GM19043 (cell line): ENCODE measurements at regions not wholly inside any gene's neighbourhood (a gene's known extent, or its start where the extent isn't known, plus 50 kb on each side); places are given as distances from the start of the nearest gene placed in this dataset.

Source experiments
- ATAC-seq: cut with Tn5 transposase; IDR thresholded peaks from one replicate; pipeline ENCODE4 v1.9.1; 2021; ENCODE audit warnings: low read depth; ENCODE audit not compliant: unreplicated experiment

GRCh38 chr12:62128175-62128975, 131.8 kb upstream of the USP15 start:
- ATAC-seq = no peak

- no peak for ATAC-seq
Observed at GRCh38 chr12:62129291-62129690, 130.9 kb upstream of the USP15 start.

GRCh38 chr12:62130402-62130801, 129.8 kb upstream of the USP15 start:
- no peak for ATAC-seq

GRCh38 chr12:62130834-62131552, 129.2 kb upstream of the USP15 start:
- ATAC-seq = no peak

- ATAC-seq = no peak
Observed at GRCh38 chr12:62133440-62133839, 126.8 kb upstream of the USP15 start.

- ATAC-seq = no peak
Observed at GRCh38 chr12:62135553-62136200, 124.5 kb upstream of the USP15 start.

- ATAC-seq = no peak
Observed at GRCh38 chr12:62136496-62136895, 123.7 kb upstream of the USP15 start.

GRCh38 chr12:62138527-62138926, 121.7 kb upstream of the USP15 start:
- no peak for ATAC-seq

- ATAC-seq = no peak
Observed at GRCh38 chr12:62146318-62146717, 113.9 kb upstream of the USP15 start.

- no peak for ATAC-seq
Observed at GRCh38 chr12:62158013-62158412, 102.2 kb upstream of the USP15 start.

- no peak for ATAC-seq
Observed at GRCh38 chr12:62158461-62159360, 101.5 kb upstream of the USP15 start.

- no peak for ATAC-seq
Observed at GRCh38 chr12:62162214-62162613, 98.0 kb upstream of the USP15 start.

GRCh38 chr12:62163368-62163767, 96.8 kb upstream of the USP15 start:
- no peak for ATAC-seq

- no peak for ATAC-seq
Observed at GRCh38 chr12:62164036-62164435, 96.2 kb upstream of the USP15 start.

- no peak for ATAC-seq
Observed at GRCh38 chr12:62166525-62166924, 93.7 kb upstream of the USP15 start.

- ATAC-seq = no peak
Observed at GRCh38 chr12:62168411-62168810, 91.8 kb upstream of the USP15 start.

- no peak for ATAC-seq
Observed at GRCh38 chr12:62170241-62170640, 90.0 kb upstream of the USP15 start.

- ATAC-seq = no peak
Observed at GRCh38 chr12:62190689-62191490, 69.3 kb upstream of the USP15 start.

GRCh38 chr12:62191491-62192179, 68.6 kb upstream of the USP15 start:
- ATAC-seq = no peak
